ENCODE measurements at regions not wholly inside any gene's neighbourhood (a gene's known extent, or its start where the extent isn't known, plus 50 kb on each side); places are given as distances from the start of the nearest gene placed in this dataset.
"Not testable (repeated sequence)": the region's sequence is repeated elsewhere in the genome, so short reads cannot be mapped to it uniquely, and the experiment has no call there.

- no peak for DNase-seq
Measured at GRCh38 chr6:44049989-44050871, 77.0 kb downstream of the MRPL14 start.

- peak; percentile 59 for DNase-seq
Measured at GRCh38 chr6:44049163-44049988, 77.9 kb downstream of the MRPL14 start.

- DNase-seq, result no peak
Measured at GRCh38 chr6:44048277-44048676, 79.0 kb downstream of the MRPL14 start.

GRCh38 chr6:44047801-44048200 is 79.5 kb downstream of the MRPL14 start:
- DNase-seq, result no peak

GRCh38 chr6:44047179-44047546 is 80.1 kb downstream of the MRPL14 start:
- DNase-seq, result no peak

- DNase-seq, result no peak
Measured at GRCh38 chr6:44046516-44047178, 80.6 kb downstream of the MRPL14 start.

GRCh38 chr6:44045672-44046015 is 81.6 kb downstream of the MRPL14 start:
- no peak for DNase-seq

- no peak for DNase-seq
Measured at GRCh38 chr6:44044940-44045671, 82.1 kb downstream of the MRPL14 start.

- DNase-seq, result no peak
Measured at GRCh38 chr6:44044154-44044539, 83.1 kb downstream of the MRPL14 start.

- DNase-seq, result no peak
Measured at GRCh38 chr6:44043479-44044153, 83.6 kb downstream of the MRPL14 start.

- peak; percentile 79 for DNase-seq
Measured at GRCh38 chr6:44042989-44043478, 84.2 kb downstream of the MRPL14 start.

GRCh38 chr6:44042261-44042988 is 84.8 kb downstream of the MRPL14 start:
- no peak for DNase-seq

GRCh38 chr6:44041461-44042260 is 85.6 kb downstream of the MRPL14 start:
- peak; percentile 97 for DNase-seq

- no peak for DNase-seq
Measured at GRCh38 chr6:44040786-44041185, 86.5 kb downstream of the MRPL14 start.

- no peak for DNase-seq
Measured at GRCh38 chr6:44039839-44040350, 87.4 kb downstream of the MRPL14 start.

- DNase-seq, result no peak
Measured at GRCh38 chr6:44039191-44039719, 88.0 kb downstream of the MRPL14 start.

GRCh38 chr6:44038543-44039065 is 88.6 kb downstream of the MRPL14 start:
- no peak for DNase-seq

- DNase-seq, result no peak
Measured at GRCh38 chr6:44037847-44038542, 89.3 kb downstream of the MRPL14 start.

- DNase-seq, result not testable (repeated sequence)
Measured at GRCh38 chr6:44037276-44037675, 90.0 kb downstream of the MRPL14 start.
